NCI-H774 (cell line): ENCODE measurements at regions not wholly inside any gene's neighbourhood (a gene's known extent, or its start where the extent isn't known, plus 50 kb on each side); places are given as distances from the start of the nearest gene placed in this dataset.
"Not testable (repeated sequence)": the region's sequence is repeated elsewhere in the genome, so short reads cannot be mapped to it uniquely, and the experiment has no call there.

Experiments
- DNase-seq: peaks from one replicate; lab custom pipeline; 2025; lab: John Stamatoyannopoulos, UW

GRCh38 chr3:8136553-8136952 lies 365.1 kb upstream of the LMCD1 start:
- DNase-seq, result no peak

GRCh38 chr3:8143186-8143585 lies 358.4 kb upstream of the LMCD1 start:
- DNase-seq, result no peak

DNA sequence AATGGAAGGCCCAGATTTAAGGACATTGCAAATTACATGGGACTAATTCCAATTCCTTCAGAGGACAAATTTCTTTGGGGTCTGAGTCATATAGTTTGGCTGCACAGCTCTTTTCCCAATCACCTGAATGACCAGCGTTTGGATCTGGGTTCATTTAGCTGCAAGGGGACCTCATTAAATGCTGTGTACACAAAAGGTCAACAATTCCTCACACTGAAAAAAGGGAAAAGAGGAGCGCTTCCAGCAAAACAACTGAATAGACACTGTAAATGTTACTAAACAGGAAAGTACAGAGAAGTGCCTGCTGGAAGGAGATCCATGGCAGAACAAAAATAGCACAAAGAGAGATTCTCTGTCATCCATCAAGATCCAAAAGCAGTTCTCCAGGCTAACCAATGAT lies 356.0 kb upstream of the LMCD1 start:
- no peak for DNase-seq

DNA sequence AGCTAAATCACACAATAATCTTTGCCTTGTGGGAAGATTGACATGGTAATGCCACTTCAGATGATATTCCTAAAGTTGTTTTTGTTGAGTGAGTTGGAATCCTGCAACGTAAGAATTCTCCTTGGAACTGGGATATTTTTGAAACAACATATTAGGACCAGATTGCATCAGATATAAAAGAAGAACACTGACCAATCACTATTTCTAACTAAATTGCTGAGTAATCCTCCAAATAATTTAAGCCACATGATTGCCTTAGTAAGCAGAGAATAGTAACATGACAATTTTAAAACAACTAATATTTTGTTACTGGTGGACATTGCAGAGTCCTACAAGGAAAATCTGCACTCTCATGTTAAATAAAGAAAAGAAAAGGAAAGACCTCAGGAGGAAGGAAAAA lies 353.9 kb upstream of the LMCD1 start:
- DNase-seq, result no peak

DNA sequence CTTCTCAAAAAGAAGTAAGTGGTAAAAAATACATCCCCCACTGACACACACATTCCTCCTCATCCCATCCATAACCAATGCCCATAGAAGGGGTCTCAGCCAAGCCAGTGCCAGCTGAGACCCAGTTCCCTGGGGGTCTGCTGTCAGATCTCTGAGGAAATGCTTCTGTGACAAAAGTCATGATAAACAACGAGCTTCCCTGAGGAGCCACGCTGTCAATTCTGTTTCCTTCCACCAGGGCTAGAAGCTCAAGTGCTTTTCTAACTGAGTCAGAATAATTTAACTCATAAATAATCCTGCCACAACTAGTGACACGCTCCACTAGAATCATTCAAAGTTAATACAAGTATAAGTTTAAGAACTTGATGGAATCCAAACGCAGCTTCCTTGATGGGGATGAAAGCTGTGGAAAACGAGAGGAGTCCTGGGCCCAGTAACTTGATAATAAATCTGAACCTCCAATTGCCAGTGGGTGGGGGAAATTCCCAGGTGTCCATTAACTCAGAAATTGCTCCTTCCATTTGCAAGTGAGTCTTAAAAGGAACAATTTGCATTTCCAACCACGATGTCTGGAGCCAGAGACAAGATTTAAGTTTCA lies 348.7 kb upstream of the LMCD1 start:
- no peak for DNase-seq

GRCh38 chr3:8153800-8154199 lies 347.8 kb upstream of the LMCD1 start:
- DNase-seq, result no peak

GRCh38 chr3:8154617-8155016 lies 347.0 kb upstream of the LMCD1 start:
- DNase-seq, result no peak

DNA sequence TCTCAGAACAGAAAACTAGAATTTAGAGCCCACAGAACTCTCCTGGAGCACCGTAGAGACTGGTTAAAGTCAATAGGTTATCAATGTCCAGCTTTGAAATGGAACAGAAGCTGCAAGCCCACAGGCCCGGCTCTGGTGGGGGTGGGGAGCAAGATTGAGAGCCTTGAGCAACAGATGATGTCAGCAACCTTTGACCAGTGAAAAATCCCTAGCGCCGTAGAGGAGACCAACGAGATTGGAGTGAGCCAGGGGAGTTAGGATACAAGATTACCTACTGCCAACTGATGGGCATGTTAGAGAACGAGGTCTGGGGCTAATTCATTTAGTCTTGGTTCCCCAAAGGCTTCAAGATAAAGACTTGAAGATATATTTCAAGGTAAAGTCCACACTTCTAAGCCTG lies 345.5 kb upstream of the LMCD1 start:
- no peak for DNase-seq

DNA sequence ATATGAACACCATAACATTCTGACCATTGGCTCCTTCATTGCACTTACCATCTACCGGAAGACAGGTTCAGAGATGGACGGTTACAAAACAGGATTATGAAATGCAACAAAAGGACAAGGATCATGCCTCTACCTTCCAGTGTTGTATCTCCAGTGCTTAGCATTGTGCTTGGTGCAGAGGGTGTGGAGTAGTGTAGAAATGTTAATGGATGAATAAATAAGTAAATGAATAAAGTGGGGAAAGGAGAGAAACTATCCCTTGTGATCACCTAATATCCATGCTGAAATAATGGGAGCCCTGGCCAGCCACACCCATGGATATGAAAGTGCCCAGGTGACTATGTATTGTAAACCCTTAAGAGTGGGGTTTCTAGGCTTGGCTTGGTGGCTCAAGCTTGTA lies 344.8 kb upstream of the LMCD1 start:
- no peak for DNase-seq

- no peak for DNase-seq
Measured at GRCh38 chr3:8157640-8158039, 344.0 kb upstream of the LMCD1 start.

DNA sequence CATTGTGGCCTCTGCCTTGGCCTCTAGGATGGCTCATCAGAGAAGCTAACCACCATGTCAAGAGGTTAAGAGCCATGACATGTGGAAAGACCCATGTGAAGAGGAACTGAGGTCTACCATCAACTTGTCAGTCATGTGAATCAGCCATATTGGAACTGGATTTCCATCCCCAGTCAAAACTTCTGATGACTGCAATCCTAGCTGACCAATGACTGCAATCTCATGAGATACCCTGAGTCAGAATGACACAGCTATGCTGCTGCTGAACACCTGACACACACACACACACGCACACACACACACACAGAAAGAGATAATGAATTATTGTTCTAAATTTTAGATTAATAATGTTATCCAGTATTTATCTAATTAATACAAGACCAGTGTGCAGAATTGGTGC lies 337.5 kb upstream of the LMCD1 start:
- no peak for DNase-seq

DNA sequence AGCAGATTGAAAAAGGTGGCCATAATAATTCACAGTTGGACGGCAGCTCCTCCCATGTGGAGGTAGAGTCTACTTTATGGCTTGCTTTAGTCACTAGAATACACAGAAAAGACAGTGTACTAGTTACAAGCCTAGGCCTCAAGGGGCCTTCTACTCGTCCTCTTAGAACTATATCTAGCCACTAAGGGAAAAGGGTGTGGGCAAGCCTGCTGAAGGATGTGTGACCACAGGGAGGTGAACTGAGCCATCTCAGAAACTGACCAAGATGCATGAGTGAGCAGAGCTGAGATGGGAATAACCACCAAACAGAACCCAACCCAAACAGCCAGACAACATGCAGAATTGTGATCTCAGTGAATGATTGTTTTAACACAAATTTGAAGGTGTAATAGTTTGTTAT lies 335.6 kb upstream of the LMCD1 start:
- DNase-seq, result no peak

GRCh38 chr3:8170971-8171508 lies 330.6 kb upstream of the LMCD1 start:
- no peak for DNase-seq

DNA sequence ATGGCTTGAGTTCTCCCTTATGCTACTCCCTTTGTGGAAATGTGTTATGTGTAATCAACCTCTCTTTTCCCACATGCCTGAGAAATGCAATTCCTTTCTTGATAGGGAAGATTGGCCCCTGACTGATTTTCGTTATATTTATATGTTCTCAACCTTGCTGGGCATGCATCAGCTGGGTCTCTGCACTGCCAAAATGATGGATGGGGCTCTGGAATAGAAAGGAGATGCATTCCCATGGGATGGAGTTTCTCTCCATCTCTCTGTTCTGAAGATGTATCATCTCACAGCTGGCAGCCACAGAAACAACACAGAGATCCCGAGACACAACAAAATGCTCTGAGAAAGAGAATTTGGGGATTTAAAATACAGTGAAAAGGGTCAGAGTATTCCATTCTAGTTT lies 327.7 kb upstream of the LMCD1 start:
- no peak for DNase-seq

- not testable (repeated sequence) for DNase-seq
Measured at GRCh38 chr3:8176759-8177483, 324.7 kb upstream of the LMCD1 start.

DNA sequence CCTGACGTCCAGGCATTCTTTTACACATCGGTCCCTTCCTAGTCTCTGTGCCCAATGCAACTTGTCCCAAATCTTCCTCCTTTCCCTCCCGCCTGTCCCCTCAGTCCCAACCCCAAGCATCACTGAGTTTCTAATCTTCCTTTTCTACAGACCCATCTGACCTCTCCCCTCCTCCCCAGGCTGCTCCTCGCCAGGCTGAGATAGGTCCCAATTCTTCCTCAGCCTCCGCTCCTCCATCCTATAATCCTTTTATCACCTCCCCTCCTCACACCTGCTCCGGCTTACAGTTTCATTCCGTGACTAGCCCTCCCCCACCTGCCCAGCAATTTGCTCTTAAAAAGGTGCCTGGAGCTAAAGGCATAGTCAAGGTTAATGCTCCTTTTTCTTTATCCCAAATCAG lies 323.1 kb upstream of the LMCD1 start:
- not testable (repeated sequence) for DNase-seq

- no peak for DNase-seq
Measured at GRCh38 chr3:8182904-8183303, 318.7 kb upstream of the LMCD1 start.

GRCh38 chr3:8183627-8184026 lies 318.0 kb upstream of the LMCD1 start:
- no peak for DNase-seq

- no peak for DNase-seq
Measured at GRCh38 chr3:8186213-8186612, 315.4 kb upstream of the LMCD1 start.

DNA sequence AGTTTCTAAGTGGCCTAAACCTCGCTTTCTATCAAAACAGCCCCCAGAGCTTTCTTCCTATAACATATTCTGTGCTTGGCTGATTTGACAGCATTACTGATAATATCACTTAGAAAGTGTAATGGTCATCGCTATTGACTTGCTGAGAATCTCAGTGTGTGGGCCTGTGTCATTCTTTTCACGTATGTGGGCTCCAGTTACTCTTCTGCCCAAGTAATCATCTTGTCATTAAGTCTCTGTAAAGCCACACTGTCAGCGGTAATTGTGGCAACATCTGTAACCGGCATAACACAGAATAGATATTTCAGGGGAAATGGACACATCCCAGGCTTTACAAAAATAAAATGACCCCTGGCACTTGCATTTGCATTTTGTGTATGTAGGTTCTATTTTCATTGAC lies 313.6 kb upstream of the LMCD1 start:
- no peak for DNase-seq

- no peak for DNase-seq
Measured at GRCh38 chr3:8189051-8189450, 312.6 kb upstream of the LMCD1 start.

GRCh38 chr3:8191406-8191805 lies 310.2 kb upstream of the LMCD1 start:
- DNase-seq, result no peak

GRCh38 chr3:8197384-8197783 lies 304.2 kb upstream of the LMCD1 start:
- no peak for DNase-seq

DNA sequence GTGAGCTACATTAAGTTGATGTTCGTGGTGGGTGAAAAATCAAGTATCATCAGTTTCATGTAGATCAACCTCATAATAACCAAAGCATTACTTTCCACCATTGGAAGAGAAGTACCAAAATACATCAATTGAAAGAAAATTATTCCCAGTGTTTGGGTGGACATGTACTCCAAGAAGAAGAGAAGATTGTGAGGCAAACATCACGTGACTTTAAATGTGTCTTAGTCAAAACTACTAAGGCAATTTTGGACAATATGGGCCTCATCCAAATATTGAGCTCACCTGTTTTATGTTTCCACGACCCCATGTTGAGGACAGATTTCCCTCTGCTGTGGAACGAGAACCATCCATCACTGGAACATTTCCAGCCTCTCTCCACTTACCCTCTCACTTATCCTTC lies 303.0 kb upstream of the LMCD1 start:
- no peak for DNase-seq
